ENCODE measurements at regions not wholly inside any gene's neighbourhood (a gene's known extent, or its start where the extent isn't known, plus 50 kb on each side); places are given as distances from the start of the nearest gene placed in this dataset.

- no peak for TF ChIP-seq CTCF (IDR thresholded peaks at IDR 0.05)
- no peak for TF ChIP-seq EZH2 (IDR thresholded peaks at IDR 0.05; ENCODE audit: borderline replicate concordance, insufficient read depth, low read depth, low read length, poor library complexity, severe bottlenecking)
Observed at GRCh38 chr2:208794288-208794975, 387.8 kb downstream of the PTH2R start.
